GM19351 (cell line): ENCODE measurements at regions not wholly inside any gene's neighbourhood (a gene's known extent, or its start where the extent isn't known, plus 50 kb on each side); places are given as distances from the start of the nearest gene placed in this dataset.
"Not testable (repeated sequence)": the region's sequence is repeated elsewhere in the genome, so short reads cannot be mapped to it uniquely, and the experiment has no call there.

Experiments used
- ATAC-seq: cut with Tn5 transposase; IDR thresholded peaks from one replicate; pipeline ENCODE4 v1.9.1; 2021; ENCODE audit warnings: mild to moderate bottlenecking, moderate library complexity; ENCODE audit not compliant: unreplicated experiment

- ATAC-seq: no peak
These were observed 410.3 kb downstream of the KIF20B start for GRCh38 chr10:90111671-90112070.

GRCh38 chr10:90112681-90113080 lies 411.3 kb downstream of the KIF20B start:
- no peak for ATAC-seq

- not testable (repeated sequence) for ATAC-seq
These were observed 417.2 kb downstream of the KIF20B start for GRCh38 chr10:90118567-90118966.

- not testable (repeated sequence) for ATAC-seq
These were observed 418.4 kb downstream of the KIF20B start for GRCh38 chr10:90119631-90120280.

GRCh38 chr10:90125456-90126255 lies 424.3 kb downstream of the KIF20B start:
- ATAC-seq: no peak

- ATAC-seq: no peak
These were observed 424.8 kb downstream of the KIF20B start for GRCh38 chr10:90126256-90126595.

GRCh38 chr10:90130321-90131086 lies 429.1 kb downstream of the KIF20B start:
- ATAC-seq: peak; percentile 59

GRCh38 chr10:90133606-90134005 lies 432.2 kb downstream of the KIF20B start:
- no peak for ATAC-seq

GRCh38 chr10:90136731-90137316 lies 435.4 kb downstream of the KIF20B start:
- ATAC-seq: no peak

- no peak for ATAC-seq
These were observed 437.5 kb downstream of the KIF20B start for GRCh38 chr10:90138844-90139243.

GRCh38 chr10:90141791-90142190 lies 440.4 kb downstream of the KIF20B start:
- ATAC-seq: no peak

- ATAC-seq: no peak
These were observed 442.5 kb downstream of the KIF20B start for GRCh38 chr10:90143937-90144336.

GRCh38 chr10:90148116-90148855 lies 446.9 kb downstream of the KIF20B start:
- no peak for ATAC-seq

- no peak for ATAC-seq
These were observed 448.2 kb downstream of the KIF20B start for GRCh38 chr10:90149563-90149962.

GRCh38 chr10:90162271-90162853 lies 461.0 kb downstream of the KIF20B start:
- ATAC-seq: no peak

- ATAC-seq: peak; percentile 89
These were observed 466.0 kb downstream of the KIF20B start for GRCh38 chr10:90167174-90168064.

GRCh38 chr10:90168244-90168643 lies 466.9 kb downstream of the KIF20B start:
- no peak for ATAC-seq

- no peak for ATAC-seq
These were observed 469.8 kb downstream of the KIF20B start for GRCh38 chr10:90171014-90171722.

- ATAC-seq: no peak
These were observed 473.1 kb downstream of the KIF20B start for GRCh38 chr10:90174531-90174930.
